Left lung (tissue), 4 donors: ENCODE measurements at regions not wholly inside any gene's neighbourhood (a gene's known extent, or its start where the extent isn't known, plus 50 kb on each side); places are given as distances from the start of the nearest gene placed in this dataset.
A peak's percentile ranks its signal among the peaks of the same experiment; 100 is the strongest.

Experiments used
- ATAC-seq: fragments of 200-7000 bp; cut with Tn5 transposase; one replicate; pipeline ENCODE4 v1.9.1; 2020; ENCODE audit warnings: moderate library complexity
- DNase-seq, 4 donors: peaks; one replicate each; pipeline ENCODE4 v3.0.0-alpha.2; 2013 to 2020
- H3K27ac ChIP-seq, 2 donors: fragments of 200-600 bp; sonication (generic) in 1 of 2; one replicate each; pipeline versions ENCODE4 v1.5.0 to v1.8.0; 2020 to 2021
- H3K27me3 ChIP-seq, 2 donors: fragments of 200-600 bp; sonication (generic) in 1 of 2; one replicate each; pipeline versions ENCODE4 v1.5.0 to v1.8.0; 2020 to 2021
- H3K36me3 ChIP-seq, 2 donors: fragments of 200-600 bp; sonication (generic) in 1 of 2; one replicate each; pipeline versions ENCODE4 v1.5.0 to v1.8.0; 2020 to 2021
- H3K4me1 ChIP-seq, 2 donors: fragments of 200-600 bp; one replicate each; pipeline ENCODE4 v1.8.0; 2021
- H3K4me3 ChIP-seq, 2 donors: fragments of 200-600 bp; sonication (generic) in 1 of 2; one replicate each; pipeline versions ENCODE4 v1.5.0 to v1.8.0; 2020 to 2021; ENCODE audit warnings: mild to moderate bottlenecking in 1 of 2
- H3K9me3 ChIP-seq, 2 donors: fragments of 200-600 bp; sonication (generic) in 1 of 2; one replicate each; pipeline versions ENCODE4 v1.5.0 to v1.8.0; 2020 to 2021
- intact Hi-C, 2 donors: fragments of 100-400 bp; cut with DNase I; formaldehyde crosslinking; loops; one replicate each; pipeline versions ENCODE4 v1.11.2 to v1.14.2; 2022
- TF ChIP-seq, protein P1 (sequence below), 2 donors: fragments of 200-600 bp; sonication (generic) in 1 of 2; IDR thresholded peaks; one replicate each; pipeline versions ENCODE4 v1.5.0 to v1.8.0; 2021; ENCODE audit warnings: antibody characterized with exemption in 2 of 2
- donor health status: DM: no; HTN: yes; CAD: no.
- donor health status: DM: no; HTN: no; CAD: no.

DNA sequence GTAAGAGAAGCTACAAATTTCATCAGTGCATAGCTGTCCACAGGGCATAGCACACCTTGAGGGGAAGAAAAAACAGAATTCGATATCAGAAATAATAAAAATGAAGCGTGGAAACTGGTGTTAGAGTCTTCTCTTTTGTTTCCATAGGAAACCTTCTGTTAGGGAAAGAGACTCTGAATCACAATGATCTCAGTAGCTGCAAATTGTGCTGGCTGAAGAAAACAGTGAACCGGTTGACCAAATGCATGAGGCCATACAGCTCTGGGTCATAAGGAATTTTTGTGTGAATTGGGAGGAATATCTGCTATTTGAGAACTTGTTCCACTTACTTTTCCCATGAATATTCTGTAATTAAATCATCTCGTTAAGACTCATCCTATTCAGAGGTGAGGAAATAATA, 580.2 kb upstream of the NECTIN3 start:
- ATAC-seq (no peak), DNase-seq (no peak)
- Histone ChIP-seq H3K4me3 (no peak overlapping the region), H3K27me3 (no peaks in the 10 kb centered on the region), H3K9me3 (peaks cover 0 to 22% of the 10 kb centered on the region in 2 donors), H3K4me1 (no peaks in the 10 kb centered on the region), H3K36me3 (no peaks in the 10 kb centered on the region), H3K27ac (no peak overlapping the region)
- TF ChIP-seq, protein P1, sequence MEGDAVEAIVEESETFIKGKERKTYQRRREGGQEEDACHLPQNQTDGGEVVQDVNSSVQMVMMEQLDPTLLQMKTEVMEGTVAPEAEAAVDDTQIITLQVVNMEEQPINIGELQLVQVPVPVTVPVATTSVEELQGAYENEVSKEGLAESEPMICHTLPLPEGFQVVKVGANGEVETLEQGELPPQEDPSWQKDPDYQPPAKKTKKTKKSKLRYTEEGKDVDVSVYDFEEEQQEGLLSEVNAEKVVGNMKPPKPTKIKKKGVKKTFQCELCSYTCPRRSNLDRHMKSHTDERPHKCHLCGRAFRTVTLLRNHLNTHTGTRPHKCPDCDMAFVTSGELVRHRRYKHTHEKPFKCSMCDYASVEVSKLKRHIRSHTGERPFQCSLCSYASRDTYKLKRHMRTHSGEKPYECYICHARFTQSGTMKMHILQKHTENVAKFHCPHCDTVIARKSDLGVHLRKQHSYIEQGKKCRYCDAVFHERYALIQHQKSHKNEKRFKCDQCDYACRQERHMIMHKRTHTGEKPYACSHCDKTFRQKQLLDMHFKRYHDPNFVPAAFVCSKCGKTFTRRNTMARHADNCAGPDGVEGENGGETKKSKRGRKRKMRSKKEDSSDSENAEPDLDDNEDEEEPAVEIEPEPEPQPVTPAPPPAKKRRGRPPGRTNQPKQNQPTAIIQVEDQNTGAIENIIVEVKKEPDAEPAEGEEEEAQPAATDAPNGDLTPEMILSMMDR (IDR thresholded peaks at IDR 0.05) = no peak
- intact Hi-C loops = no loop called here

DNA sequence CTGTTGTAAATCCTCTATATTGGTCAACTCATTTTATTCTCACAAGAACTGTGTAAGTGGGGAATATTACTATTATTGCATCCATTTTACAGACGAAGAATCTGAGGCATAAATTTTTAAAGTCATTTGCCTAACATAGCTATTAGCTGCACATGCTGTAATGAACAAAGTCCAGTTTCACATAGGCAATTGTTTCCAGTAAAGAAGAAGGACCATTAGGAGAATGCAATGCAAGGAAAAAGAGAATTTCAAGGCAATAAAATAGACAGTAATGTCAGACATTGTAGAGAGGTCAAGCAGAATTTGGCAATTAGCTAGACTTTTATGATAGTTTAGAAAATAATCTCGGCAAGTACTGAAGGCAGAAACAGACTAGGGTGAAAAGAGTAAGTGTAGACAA, 578.7 kb upstream of the NECTIN3 start:
- H3K9me3 ChIP-seq = peaks cover 0 to 8% of the 10 kb centered on the region in 2 donors
- no peak overlapping the region for H3K4me3 ChIP-seq
- H3K27ac ChIP-seq = no peak overlapping the region
- no peaks in the 10 kb centered on the region for H3K27me3 ChIP-seq
- no peaks in the 10 kb centered on the region for H3K36me3 ChIP-seq
- H3K4me1 ChIP-seq = no peaks in the 10 kb centered on the region
- TF ChIP-seq, protein P1 (IDR thresholded peaks at IDR 0.05) = no peak
- ATAC-seq (no peak), DNase-seq (no peak)
- intact Hi-C loops = no loop called here

DNA sequence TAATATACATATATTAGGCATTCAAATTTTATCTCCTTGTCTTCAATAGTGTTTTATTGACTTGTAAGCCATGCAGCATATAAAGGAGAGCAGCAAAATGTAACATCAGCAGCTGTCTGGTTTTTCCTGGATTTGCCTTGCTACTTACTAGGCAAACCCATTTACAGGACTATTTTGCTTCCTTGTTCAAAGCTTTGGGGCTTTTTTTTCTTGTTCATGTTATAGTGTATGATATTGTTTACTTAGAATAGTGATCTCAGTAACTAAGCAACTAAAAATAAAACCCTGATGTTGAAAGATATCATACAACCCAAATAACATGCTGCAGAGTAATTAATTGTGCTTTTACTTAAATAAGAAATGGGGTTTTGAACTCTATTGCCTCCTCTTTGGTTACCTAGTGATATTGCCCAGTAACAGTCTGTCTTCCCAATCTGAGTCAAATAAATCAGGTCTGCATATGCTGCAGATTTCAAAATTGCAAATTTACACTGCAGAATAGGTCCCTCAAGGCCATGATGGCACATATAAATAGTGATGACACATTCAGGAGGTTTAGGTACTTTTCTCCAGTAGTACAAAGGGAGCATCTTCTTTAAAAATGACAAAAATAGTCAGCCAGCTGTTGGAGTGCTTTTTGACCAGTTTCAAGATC, 578.1 kb upstream of the NECTIN3 start:
- intact Hi-C loops = no loop called here
- DNase-seq = peak in 1 of 4 donors; percentile 9
- ATAC-seq = no peak

DNA sequence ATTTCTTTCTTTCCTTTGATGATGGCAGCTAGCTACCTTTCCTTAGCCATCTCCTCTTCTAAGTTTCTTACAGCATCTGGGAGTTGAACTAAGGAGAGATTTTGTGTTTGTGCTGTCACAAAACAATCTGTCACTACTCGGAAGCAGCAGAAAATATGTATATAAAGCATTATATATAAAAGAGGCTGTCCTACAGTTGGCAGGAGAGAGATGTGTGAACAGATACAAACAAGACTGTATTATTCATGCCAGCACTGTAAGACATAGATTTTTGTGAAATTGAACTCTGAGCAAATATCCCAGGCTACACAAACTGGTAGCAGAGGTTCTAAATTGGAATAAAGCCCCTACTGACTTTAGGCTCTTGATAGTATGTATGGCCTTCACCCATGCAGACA, 577.5 kb upstream of the NECTIN3 start:
- peak in 1 of 4 donors; percentile 28 for DNase-seq
- Histone ChIP-seq H3K4me1 (no peaks in the 10 kb centered on the region), H3K27ac (no peak overlapping the region), H3K27me3 (no peaks in the 10 kb centered on the region), H3K9me3 (no peaks in the 10 kb centered on the region), H3K4me3 (no peak overlapping the region), H3K36me3 (no peaks in the 10 kb centered on the region)
- ATAC-seq = no peak
- intact Hi-C loops = no loop called here
- TF ChIP-seq, protein P1 (IDR thresholded peaks at IDR 0.05) = no peak

More for the DNA sequence above, 578.1 kb upstream of the NECTIN3 start:
- H3K36me3 ChIP-seq = no peaks in the 10 kb centered on the region
- TF ChIP-seq, protein P1 (IDR thresholded peaks at IDR 0.05) = no peak
- H3K9me3 ChIP-seq = peaks cover 0 to 2% of the 10 kb centered on the region in 2 donors
- no peak overlapping the region for H3K4me3 ChIP-seq
- H3K4me1 ChIP-seq = no peaks in the 10 kb centered on the region
- H3K27ac ChIP-seq = no peak overlapping the region
- H3K27me3 ChIP-seq = no peaks in the 10 kb centered on the region

DNA sequence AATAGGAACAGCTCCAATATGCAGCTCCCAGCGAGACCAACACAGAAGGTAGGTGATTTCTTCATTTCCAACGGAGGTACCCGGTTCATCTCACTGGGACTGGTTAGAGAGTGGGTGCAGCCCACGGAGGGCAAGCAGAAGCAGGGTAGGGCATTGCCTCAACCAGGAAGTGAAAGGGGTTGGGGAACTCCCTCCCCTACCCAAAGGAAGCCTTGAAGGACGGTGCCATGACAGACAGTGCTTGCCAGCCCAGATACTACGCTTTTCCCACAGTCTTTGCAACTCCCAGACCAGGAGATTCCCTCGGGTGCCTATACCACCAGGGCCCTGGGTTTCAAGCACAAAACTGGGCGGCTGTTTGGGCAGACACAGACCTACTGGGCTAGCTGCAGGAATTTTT, 576.9 kb upstream of the NECTIN3 start:
- ATAC-seq (no peak), DNase-seq (no peak)
- no peak overlapping the region for H3K4me3 ChIP-seq
- TF ChIP-seq, protein P1 (IDR thresholded peaks at IDR 0.05) = no peak
- intact Hi-C loops = no loop called here
- H3K4me1 ChIP-seq = no peaks in the 10 kb centered on the region
- H3K9me3 ChIP-seq = no peaks in the 10 kb centered on the region
- H3K27ac ChIP-seq = no peak overlapping the region
- no peaks in the 10 kb centered on the region for H3K27me3 ChIP-seq
- no peaks in the 10 kb centered on the region for H3K36me3 ChIP-seq
